ENCODE measurements at regions not wholly inside any gene's neighbourhood (a gene's known extent, or its start where the extent isn't known, plus 50 kb on each side); places are given as distances from the start of the nearest gene placed in this dataset.

DNA sequence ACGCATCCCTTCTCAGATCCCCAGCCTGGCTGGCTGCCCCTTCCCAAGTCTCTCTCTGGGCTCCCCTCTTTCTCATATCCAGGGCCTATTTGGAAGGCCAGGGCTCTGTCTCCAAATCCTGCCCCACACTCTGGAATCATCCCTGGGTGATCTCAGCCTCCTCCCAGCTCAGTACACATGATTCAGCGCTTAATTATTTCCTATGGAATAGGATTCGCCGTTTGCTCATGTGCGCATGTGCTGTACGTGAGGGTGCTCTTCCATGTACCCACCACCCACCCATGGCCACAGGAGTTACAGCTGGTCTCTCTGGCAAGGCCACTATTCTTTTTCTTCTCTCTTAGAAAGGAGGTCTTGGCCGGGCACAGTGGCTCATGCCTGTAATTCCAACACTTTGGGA, 81.7 kb upstream of the FOXP4 start:
- H3K4me1 Mint-ChIP-seq (ENCODE audit: low read depth, unreplicated experiment): peaks cover 13% of the 10 kb centered on the region

GRCh38 chr6:41466437-41466990, 79.7 kb upstream of the FOXP4 start:
- Histone ChIP-seq H3K9ac (ENCODE audit: low read length) (no peak overlapping the region), H3K36me3 (ENCODE audit: insufficient read depth, low read length) (no peaks in the 10 kb centered on the region), H4K20me1 (ENCODE audit: insufficient read depth, low read length) (no peaks in the 10 kb centered on the region), H2AFZ (ENCODE audit: low read depth, low read length) (no peak overlapping the region), H3K27ac (ENCODE audit: low read depth, low read length) (no peak overlapping the region), H3K9me3 (ENCODE audit: insufficient read depth, low read depth, low read length) (no peaks in the 10 kb centered on the region), H3K4me3 (ENCODE audit: insufficient read depth, low read depth, low read length) (no peak overlapping the region), H3K79me2 (ENCODE audit: insufficient read depth, low read length) (no peaks in the 10 kb centered on the region), H3K4me2 (ENCODE audit: low read length) (no peak overlapping the region), H3K4me1 (ENCODE audit: insufficient read depth, low read length) (peaks cover 23% of the 10 kb centered on the region), H3K27me3 (ENCODE audit: insufficient read depth, low read length) (no peaks in the 10 kb centered on the region)
- FAIRE-seq: no peak
- TF ChIP-seq, protein P1, sequence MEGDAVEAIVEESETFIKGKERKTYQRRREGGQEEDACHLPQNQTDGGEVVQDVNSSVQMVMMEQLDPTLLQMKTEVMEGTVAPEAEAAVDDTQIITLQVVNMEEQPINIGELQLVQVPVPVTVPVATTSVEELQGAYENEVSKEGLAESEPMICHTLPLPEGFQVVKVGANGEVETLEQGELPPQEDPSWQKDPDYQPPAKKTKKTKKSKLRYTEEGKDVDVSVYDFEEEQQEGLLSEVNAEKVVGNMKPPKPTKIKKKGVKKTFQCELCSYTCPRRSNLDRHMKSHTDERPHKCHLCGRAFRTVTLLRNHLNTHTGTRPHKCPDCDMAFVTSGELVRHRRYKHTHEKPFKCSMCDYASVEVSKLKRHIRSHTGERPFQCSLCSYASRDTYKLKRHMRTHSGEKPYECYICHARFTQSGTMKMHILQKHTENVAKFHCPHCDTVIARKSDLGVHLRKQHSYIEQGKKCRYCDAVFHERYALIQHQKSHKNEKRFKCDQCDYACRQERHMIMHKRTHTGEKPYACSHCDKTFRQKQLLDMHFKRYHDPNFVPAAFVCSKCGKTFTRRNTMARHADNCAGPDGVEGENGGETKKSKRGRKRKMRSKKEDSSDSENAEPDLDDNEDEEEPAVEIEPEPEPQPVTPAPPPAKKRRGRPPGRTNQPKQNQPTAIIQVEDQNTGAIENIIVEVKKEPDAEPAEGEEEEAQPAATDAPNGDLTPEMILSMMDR (IDR thresholded peaks at IDR 0.05; ENCODE audit: insufficient read depth, low read depth, low read length): no peak
- TF ChIP-seq EZH2 (IDR thresholded peaks at IDR 0.05; ENCODE audit: insufficient read depth, low read length): no peak
- no peak overlapping the region for H3K27ac Mint-ChIP-seq (ENCODE audit: unreplicated experiment)
- no peaks in the 10 kb centered on the region for H3K9me3 Mint-ChIP-seq (ENCODE audit: unreplicated experiment)
- H3K36me3 Mint-ChIP-seq (ENCODE audit: low read depth, unreplicated experiment): no peaks in the 10 kb centered on the region
- H3K27me3 Mint-ChIP-seq (ENCODE audit: low read depth, unreplicated experiment): peaks cover 45% of the 10 kb centered on the region
- DNase-seq (ENCODE audit: low read depth): no peak
- H3K4me3 Mint-ChIP-seq (ENCODE audit: unreplicated experiment): no peak overlapping the region
- peaks cover 18% of the 10 kb centered on the region for H3K4me1 Mint-ChIP-seq (ENCODE audit: low read depth, unreplicated experiment)

More for the DNA sequence above, 81.7 kb upstream of the FOXP4 start:
- Mint-ChIP-seq H3K4me3 (ENCODE audit: unreplicated experiment) (no peak overlapping the region), H3K36me3 (ENCODE audit: low read depth, unreplicated experiment) (no peaks in the 10 kb centered on the region), H3K9me3 (ENCODE audit: unreplicated experiment) (no peaks in the 10 kb centered on the region), H3K27ac (ENCODE audit: unreplicated experiment) (no peak overlapping the region), H3K27me3 (ENCODE audit: low read depth, unreplicated experiment) (peaks cover 52% of the 10 kb centered on the region)
- Histone ChIP-seq H3K9ac (ENCODE audit: low read length) (no peak overlapping the region), H3K4me2 (ENCODE audit: low read length) (peak overlapping the region; percentile 54), H3K9me3 (ENCODE audit: insufficient read depth, low read depth, low read length) (no peaks in the 10 kb centered on the region), H4K20me1 (ENCODE audit: insufficient read depth, low read length) (no peaks in the 10 kb centered on the region), H3K27me3 (ENCODE audit: insufficient read depth, low read length) (no peaks in the 10 kb centered on the region), H3K27ac (ENCODE audit: low read depth, low read length) (no peak overlapping the region), H3K4me1 (ENCODE audit: insufficient read depth, low read length) (peaks cover 10% of the 10 kb centered on the region), H3K79me2 (ENCODE audit: insufficient read depth, low read length) (no peaks in the 10 kb centered on the region), H2AFZ (ENCODE audit: low read depth, low read length) (peak overlapping the region; percentile 55), H3K36me3 (ENCODE audit: insufficient read depth, low read length) (no peaks in the 10 kb centered on the region), H3K4me3 (ENCODE audit: insufficient read depth, low read depth, low read length) (no peak overlapping the region)
- no peak for FAIRE-seq
- TF ChIP-seq, protein P1 (IDR thresholded peaks at IDR 0.05; ENCODE audit: insufficient read depth, low read depth, low read length): no peak
- TF ChIP-seq EZH2 (IDR thresholded peaks at IDR 0.05; ENCODE audit: insufficient read depth, low read length): no peak
- peak; percentile 66 for DNase-seq (ENCODE audit: low read depth)

DNA sequence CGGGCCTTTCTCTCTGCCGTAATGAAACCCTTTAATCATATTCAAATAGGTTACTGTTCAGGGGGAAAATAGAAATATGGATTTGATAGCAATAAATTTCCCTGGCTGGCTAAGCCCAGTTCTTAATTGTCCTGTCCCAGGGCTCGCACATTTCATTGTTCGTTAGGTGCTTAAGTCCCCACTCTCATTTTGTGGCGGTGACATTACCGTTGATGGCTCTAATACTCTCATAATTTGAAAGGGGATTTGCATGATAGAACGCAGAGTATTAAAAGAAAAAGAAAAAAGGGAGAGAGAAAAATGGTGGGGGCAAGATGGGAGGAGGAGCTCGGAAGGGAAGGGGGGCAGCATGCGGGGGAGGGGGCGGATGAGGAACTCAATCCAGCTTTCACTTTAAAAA, 79.1 kb upstream of the FOXP4 start:
- Histone ChIP-seq H3K27me3 (ENCODE audit: insufficient read depth, low read length) (no peaks in the 10 kb centered on the region), H3K9ac (ENCODE audit: low read length) (no peak overlapping the region), H4K20me1 (ENCODE audit: insufficient read depth, low read length) (no peaks in the 10 kb centered on the region), H3K9me3 (ENCODE audit: insufficient read depth, low read depth, low read length) (no peaks in the 10 kb centered on the region), H3K4me2 (ENCODE audit: low read length) (no peak overlapping the region), H3K4me3 (ENCODE audit: insufficient read depth, low read depth, low read length) (no peak overlapping the region), H3K79me2 (ENCODE audit: insufficient read depth, low read length) (no peaks in the 10 kb centered on the region), H3K4me1 (ENCODE audit: insufficient read depth, low read length) (peaks cover 25% of the 10 kb centered on the region), H3K36me3 (ENCODE audit: insufficient read depth, low read length) (no peaks in the 10 kb centered on the region), H2AFZ (ENCODE audit: low read depth, low read length) (no peak overlapping the region), H3K27ac (ENCODE audit: low read depth, low read length) (no peak overlapping the region)
- DNase-seq (ENCODE audit: low read depth) (no peak), FAIRE-seq (no peak)
- Mint-ChIP-seq H3K4me3 (ENCODE audit: unreplicated experiment) (no peak overlapping the region), H3K27me3 (ENCODE audit: low read depth, unreplicated experiment) (peaks cover 41% of the 10 kb centered on the region), H3K36me3 (ENCODE audit: low read depth, unreplicated experiment) (no peaks in the 10 kb centered on the region), H3K27ac (ENCODE audit: unreplicated experiment) (no peak overlapping the region), H3K9me3 (ENCODE audit: unreplicated experiment) (no peaks in the 10 kb centered on the region), H3K4me1 (ENCODE audit: low read depth, unreplicated experiment) (peaks cover 18% of the 10 kb centered on the region)
- TF ChIP-seq, protein P1 (IDR thresholded peaks at IDR 0.05; ENCODE audit: insufficient read depth, low read depth, low read length): no peak
- TF ChIP-seq EZH2 (IDR thresholded peaks at IDR 0.05; ENCODE audit: insufficient read depth, low read length): no peak

Measured in astrocyte (in vitro differentiated cells and primary cell).